ENCODE measurements at regions not wholly inside any gene's neighbourhood (a gene's known extent, or its start where the extent isn't known, plus 50 kb on each side); places are given as distances from the start of the nearest gene placed in this dataset.

DNA sequence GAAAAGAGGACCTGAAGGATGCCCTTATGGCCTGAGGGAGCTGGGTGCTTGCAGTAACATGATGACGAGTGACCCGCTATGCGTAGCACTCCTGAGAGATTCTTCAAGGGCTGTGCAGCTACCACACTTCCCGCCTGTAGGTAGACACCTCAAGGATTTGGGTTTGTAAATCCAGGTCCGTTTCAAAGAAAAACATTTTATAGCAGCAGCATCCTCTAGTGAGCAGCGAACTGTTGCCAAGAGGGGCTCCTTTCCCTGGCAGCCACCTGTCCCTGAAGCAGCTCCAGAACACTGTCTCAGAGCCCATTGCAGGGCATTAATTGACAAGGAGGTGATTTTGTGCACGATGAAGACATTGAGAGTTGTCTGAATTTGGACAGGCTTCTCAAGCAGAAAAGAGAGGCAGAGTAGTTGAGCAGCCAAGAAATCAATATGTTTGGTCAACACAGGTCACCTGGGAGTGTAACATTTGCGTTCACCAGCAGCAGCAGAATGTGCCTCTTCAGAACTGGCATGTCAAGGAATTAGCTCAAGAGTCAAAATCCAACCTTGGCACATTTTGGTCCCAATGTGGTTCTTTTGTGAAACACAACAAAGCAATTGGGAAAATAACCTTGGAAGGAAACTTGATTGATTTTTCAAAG is 209.8 kb upstream of the MTNR1B start:
- DNase-seq (ENCODE audit: low read depth), result no peak

GRCh38 chr11:92762121-92762540 is 207.3 kb upstream of the MTNR1B start:
- DNase-seq (ENCODE audit: low read depth), result no peak

DNA sequence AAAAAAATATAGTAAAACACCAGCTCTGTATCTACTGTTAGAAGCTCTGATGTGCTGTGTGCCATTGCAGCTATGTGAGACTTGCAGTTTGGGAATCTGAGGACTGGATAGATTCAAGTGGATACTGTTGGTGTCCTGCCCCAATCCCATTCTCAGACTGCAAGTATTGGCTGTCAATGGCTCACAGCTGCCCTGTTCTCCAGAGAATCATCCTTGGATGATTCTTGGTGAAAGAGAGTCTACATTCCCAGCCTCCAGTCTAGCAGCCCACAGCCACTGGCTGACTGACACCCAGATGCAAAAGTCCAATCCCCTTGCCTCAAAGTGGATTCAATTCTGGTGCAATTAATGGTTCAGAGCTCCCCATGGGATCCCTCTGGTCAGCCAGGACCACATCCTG is 206.1 kb upstream of the MTNR1B start:
- no peak for DNase-seq (ENCODE audit: low read depth)

DNA sequence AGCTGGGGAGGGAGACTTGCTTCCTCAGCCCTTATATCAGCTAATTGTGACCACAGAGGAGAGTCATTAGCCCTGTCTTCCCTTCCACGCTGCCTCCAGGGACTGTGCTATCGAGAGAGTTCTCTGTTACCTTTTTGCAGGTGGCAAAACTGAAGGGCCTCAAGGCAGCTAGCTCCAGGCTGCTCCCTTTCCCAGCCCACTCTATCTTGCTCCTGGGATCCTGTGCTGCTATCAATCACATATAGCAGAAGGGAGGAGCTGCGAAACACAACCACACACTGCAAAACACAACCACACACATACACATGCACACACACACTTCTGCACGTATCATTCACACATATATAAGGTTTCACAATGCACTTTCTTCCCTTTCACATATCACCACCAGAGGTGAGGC is 205.3 kb upstream of the MTNR1B start:
- no peak for DNase-seq (ENCODE audit: low read depth)

DNA sequence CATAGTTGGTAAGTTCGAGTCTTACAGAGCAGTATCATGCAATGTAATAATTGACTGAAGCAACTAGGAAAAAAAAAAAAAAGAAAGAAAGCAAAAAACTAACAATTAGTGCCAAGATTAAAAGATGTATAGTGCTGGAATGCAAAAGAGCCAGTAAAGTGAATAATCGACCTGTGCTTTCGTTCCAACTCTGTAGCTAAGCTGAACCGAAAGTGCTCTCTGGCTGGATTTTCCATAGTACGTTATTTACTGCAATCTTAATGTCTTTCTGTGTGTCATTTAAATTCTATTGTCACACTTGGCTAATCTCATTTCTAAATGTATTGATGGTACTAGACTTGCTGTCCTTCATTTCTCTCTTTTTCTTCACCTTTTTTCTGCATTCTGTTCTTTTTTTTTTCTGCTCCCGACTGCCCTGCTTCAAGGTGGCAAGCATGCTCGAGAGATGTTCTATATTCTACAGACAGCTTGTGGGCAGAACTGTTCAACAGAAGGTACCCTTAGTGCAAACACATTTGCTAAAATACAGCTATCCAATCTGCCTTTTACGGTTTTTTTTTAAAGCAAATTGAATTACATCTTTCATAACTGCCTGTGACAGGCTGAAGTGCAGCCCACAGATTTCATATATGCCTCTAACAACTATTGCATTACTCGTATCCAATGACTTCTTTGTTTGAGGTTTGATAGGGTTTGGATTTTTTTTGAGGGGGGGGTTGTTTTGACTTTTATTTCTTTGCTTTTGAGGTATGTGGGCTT is 204.2 kb upstream of the MTNR1B start:
- DNase-seq (ENCODE audit: low read depth), result no peak

DNA sequence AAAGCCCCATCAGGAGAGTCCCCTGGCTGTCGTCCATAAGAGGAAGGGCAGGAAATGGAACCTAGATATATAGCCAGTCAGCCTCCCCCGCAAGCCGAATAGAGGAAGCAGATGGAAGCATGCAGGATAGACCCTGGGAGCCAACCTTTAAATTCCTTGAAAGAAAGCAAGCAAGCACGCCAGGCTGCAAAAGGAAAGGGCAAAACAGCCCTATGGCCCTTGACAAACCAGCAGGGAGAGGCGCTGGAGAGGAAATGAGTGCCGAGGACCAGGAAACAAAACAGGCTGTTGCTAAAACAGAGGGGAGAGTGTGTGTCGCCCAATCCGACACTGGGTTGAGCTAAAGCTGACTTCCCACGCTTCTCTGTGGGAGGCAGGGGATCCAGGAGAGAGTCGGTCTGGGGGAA is 203.5 kb upstream of the MTNR1B start:
- DNase-seq (ENCODE audit: low read depth), result no peak

DNA sequence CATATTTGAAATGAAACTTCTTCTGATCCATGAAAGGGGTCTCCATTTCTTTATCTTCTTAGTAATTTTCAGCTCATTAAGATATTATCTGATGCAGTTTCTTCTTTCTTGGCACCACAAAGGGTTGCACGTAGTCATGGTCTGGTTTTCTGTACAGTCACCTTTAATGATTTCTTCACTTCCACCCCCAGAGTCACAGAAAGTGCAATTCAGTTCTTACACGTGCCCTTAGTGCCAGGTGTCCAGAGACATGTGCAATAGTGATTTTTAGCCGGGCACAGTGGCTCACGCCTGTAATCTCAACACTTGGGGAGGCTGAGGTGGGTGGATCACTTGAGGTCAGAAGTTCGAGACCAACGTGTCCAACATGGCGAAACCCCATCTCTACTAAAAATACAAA is 202.8 kb upstream of the MTNR1B start:
- no peak for DNase-seq (ENCODE audit: low read depth)

- DNase-seq (ENCODE audit: low read depth), result no peak
These were observed 202.0 kb upstream of the MTNR1B start for GRCh38 chr11:92767416-92767815.

DNA sequence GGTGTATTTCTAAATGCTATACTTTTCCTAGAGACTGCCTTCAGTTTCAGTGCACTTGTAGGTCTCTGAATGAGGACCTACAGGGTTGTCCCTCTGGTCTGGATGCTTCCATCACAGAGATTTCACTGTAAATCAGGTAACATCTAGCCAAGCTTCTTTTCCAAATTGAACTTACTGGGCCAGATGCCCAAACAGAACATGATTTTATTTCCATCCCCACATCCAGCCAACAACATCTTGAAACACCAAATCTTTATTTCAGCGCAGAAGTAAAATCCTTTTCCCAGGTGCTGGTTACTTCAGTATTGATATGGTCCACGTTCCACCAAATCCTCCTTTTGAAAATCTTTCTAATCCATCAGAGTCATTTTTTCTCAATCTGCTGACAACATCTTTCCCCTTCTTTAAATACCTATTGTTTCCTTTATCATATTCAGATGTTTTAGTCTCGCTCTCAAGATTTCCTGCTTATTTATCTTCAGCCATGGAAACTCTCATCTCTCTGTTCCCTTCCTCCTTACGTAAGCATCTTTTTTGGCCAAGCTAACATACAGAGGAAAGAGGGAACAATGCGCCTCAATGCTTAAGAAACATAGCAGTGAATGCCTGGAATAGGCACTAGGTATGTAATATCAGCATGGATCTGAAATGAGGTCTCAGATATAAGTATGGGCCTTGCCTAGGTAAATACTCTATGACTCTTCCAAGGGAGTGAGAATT is 201.2 kb upstream of the MTNR1B start:
- DNase-seq (ENCODE audit: low read depth), result no peak

DNA sequence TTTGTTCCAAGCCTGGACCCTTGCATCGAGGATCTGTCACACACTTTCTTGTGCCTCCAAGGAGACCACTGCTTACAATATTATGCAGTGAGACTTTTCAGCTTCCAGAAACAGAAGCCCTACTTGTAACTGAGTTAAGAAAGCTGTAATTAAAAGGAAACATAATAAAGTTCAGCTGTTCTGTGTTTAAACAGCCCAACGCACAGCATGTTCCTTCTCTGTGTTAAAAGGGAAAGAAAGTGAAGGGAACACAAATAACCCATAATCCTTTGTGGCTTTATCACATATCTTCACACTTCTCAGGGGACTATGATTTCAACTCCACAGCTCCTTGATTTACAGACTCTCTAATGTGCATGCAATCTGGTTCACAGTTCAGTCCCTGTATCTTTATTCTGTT is 200.3 kb upstream of the MTNR1B start:
- no peak for DNase-seq (ENCODE audit: low read depth)

DNA sequence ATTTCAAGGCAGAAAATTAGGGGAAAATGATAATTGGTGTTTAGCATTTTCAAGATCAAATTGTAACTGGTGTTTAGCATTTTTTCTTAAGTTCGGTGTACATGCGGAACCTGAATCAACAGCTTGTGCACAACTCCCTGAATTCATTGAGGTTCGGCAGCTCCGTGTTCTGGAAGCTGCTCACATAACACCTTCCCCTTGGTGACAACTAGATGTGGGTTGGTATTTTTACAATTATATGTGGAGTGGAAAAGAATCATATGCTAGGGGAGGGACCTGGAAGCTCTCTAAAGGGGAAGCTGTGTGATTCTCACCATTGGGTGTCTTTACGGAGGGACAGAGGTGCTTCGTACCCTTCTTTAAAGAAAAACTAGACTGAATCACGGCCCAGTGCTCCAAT is 199.0 kb upstream of the MTNR1B start:
- no peak for DNase-seq (ENCODE audit: low read depth)

DNA sequence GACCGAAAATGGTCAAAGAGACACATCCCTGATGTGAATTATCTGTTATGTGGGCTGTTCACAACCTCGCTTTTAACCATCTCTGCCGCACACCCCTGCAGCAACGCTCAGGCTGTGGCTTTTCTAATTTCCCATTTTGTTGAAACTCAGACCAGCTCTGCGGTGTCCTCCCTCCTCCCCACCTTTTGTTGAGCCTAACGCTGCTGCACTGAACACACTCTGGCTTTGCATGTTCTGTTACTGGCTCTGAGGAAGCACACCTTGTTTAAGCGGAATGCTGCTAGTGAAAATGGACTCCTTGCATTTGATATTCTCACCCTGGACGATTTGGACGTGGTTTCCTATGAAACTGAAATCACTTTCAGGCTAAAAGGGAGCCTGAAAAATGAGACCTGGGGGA is 198.5 kb upstream of the MTNR1B start:
- DNase-seq (ENCODE audit: low read depth), result no peak

GRCh38 chr11:92771701-92772100 is 197.8 kb upstream of the MTNR1B start:
- no peak for DNase-seq (ENCODE audit: low read depth)

DNA sequence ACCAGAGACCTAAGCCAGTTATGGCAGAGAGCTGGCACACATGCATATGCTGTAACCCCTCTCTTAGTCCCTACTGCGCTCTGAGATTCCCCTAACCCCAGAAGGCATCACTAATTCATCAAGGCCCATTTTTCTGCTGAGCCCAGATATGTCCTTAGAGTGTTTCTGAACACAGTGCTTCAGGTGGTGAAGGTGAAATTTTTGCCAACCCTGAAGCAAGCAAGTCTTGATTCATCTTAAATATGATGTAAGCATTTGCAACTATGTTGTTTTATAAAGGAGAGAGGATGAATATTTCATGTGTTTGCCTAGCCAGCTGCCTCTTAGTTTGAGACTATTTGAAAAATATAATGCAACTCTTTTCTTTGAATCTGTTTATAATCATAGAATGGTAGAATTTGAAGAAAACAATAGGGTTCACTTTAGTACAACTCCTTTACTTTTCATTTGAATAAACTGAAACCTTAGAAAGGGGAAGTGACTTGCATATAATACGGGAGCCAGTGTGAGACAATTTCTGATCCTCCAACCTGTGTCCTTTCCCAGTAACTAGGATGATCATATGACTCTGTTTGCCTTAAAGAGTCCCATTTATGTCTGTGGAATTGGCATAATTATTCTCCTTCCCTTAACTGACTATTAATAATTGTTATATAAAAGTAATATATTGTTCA is 194.3 kb upstream of the MTNR1B start:
- no peak for DNase-seq (ENCODE audit: low read depth)

GRCh38 chr11:92776676-92777075 is 192.8 kb upstream of the MTNR1B start:
- DNase-seq (ENCODE audit: low read depth), result no peak

DNA sequence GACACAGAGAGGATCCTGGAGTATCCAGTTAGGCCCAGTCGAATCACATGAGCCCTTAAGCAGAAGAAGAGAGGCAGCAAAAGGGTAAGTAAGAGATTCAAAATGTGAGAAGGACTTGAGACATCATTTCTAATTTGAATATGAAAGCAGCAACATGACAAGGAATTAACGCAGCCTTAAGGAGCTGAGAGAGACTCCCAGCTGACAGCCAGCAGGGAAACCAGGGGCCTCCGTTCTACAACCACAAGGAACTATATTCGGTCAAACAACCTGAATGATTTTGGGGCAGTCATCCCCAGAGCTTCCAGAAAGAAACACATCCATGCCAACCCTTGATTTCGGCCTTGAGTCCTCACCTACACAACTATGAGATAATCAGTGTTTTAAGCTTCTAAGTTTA is 189.7 kb upstream of the MTNR1B start:
- DNase-seq (ENCODE audit: low read depth), result no peak

DNA sequence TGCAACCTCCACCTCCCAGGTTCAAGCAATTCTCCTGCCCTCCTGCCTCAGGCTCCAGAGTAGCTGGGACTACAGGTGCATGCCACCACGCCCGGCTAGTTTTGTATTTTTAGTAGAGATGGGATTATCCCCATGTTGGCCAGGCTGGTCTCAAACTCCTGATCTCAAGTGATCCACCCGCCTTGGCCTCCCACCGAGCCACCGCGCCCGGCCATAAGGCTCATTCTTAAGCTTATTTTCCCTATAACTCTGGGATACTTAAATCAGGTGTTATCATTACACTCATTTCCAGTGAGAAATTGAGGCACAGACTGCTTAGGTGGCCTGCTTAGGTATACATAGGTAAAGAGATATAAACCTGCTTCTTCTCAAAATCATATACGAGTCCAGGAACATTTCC is 188.3 kb upstream of the MTNR1B start:
- no peak for DNase-seq (ENCODE audit: low read depth)

DNA sequence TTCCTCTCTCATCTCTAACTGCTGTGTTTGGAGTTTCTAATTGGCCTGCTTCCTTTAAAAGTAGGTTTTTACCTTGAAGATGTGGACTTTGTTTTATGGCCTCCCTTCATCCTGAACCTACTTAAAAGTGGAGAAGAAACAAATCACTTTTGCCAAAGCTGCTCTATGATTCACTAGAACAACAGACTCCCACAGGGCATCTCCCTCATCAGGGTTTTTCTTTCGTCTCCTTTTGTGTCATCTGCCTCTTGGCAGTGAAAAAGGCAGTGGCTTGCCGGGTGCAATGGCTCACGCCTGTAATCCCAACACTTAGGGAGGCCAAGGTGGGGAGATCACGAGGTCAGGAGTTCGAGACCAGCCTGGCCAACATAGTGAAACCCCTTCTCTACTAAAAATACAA is 186.6 kb upstream of the MTNR1B start:
- no peak for DNase-seq (ENCODE audit: low read depth)

DNA sequence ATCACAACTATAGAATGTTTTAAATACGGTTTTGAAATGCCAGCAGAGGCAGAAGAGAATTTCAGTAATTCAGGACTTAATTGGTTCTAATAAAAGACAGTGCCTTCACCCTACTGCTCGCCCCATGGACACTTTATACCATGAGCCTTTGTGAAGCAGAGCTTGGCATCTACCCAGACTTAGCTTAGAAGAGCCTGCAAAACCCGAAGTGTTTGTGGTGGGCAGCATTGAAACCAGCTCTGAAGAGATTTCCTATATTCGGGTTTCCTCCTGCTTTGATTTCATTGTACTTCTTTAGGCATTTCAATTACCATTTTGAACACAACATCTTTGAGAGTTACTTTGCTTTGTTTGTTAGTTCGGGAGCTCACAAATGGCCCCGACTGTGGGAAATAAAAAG is 185.1 kb upstream of the MTNR1B start:
- DNase-seq (ENCODE audit: low read depth), result no peak

DNA sequence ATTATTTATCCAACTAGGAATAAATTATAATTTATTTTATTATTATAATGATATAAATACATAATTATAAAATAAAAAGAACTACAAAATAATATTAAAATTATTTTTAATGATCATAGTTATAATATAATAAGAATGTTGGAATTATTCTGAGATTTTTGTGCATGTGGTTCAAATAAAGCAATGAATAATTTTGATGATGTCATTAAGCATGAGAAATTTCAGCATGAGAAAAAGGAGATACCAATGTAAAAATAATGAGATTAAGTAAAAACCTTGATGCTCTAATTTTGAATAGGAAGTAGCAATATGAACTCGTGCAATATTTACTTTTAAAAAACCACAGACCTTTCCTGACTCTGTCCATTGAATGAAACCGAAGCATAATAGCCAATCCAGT is 181.8 kb upstream of the MTNR1B start:
- DNase-seq (ENCODE audit: low read depth), result no peak

DNA sequence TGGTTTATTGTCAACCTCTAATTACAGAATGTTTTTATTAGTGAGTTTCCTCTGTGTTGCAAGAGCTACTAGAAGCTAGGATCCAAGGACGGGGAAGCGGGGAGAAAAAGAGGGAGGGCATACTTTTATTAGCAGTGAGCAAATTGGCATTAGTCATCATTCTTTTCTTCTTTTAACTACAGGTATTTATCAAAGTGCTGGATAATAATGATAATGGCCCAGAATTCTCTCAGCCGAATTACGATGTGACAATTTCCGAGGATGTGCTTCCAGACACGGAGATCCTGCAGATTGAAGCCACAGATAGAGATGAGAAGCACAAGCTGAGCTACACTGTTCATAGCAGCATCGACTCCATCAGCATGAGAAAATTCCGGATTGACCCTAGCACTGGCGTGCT is 179.7 kb upstream of the MTNR1B start:
- no peak for DNase-seq (ENCODE audit: low read depth)

GRCh38 chr11:92790366-92790765 is 179.1 kb upstream of the MTNR1B start:
- DNase-seq (ENCODE audit: low read depth), result no peak

Measured in ELR (cell line).